ENCODE measurements at regions not wholly inside any gene's neighbourhood (a gene's known extent, or its start where the extent isn't known, plus 50 kb on each side); places are given as distances from the start of the nearest gene placed in this dataset.

DNA sequence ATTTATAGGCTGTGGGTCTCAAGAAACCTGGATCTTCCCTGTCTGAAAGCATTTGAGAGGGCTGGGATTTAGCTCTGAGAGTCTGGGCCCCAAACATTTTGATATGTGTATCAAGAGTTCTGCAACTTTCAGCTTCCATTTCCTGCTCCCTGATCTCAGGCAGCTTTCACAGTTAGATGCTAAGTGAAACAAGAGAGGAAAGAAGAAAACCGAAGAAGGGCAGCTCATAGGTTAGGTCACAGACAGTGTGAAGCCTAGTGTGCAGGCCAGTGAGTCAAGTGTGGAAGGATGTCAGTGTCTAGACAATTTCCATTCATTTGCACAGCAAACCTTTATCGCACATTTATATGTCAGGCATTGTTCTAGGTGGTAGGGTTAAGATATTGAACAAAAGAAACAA lies 173.6 kb upstream of the PROK2 start:
- TF ChIP-seq, protein P1, sequence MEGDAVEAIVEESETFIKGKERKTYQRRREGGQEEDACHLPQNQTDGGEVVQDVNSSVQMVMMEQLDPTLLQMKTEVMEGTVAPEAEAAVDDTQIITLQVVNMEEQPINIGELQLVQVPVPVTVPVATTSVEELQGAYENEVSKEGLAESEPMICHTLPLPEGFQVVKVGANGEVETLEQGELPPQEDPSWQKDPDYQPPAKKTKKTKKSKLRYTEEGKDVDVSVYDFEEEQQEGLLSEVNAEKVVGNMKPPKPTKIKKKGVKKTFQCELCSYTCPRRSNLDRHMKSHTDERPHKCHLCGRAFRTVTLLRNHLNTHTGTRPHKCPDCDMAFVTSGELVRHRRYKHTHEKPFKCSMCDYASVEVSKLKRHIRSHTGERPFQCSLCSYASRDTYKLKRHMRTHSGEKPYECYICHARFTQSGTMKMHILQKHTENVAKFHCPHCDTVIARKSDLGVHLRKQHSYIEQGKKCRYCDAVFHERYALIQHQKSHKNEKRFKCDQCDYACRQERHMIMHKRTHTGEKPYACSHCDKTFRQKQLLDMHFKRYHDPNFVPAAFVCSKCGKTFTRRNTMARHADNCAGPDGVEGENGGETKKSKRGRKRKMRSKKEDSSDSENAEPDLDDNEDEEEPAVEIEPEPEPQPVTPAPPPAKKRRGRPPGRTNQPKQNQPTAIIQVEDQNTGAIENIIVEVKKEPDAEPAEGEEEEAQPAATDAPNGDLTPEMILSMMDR (IDR thresholded peaks at IDR 0.05; ENCODE audit: extremely low read depth in 1 of 2, insufficient read depth in 1 of 2, low read depth in 1 of 2, low read length in 2 of 2): no peak
- no peak for TF ChIP-seq POLR2A (IDR thresholded peaks at IDR 0.05; ENCODE audit: low read depth, low read length)

All from endothelial cell of umbilical vein (primary cell).